NCI-H1436 treated with DMSO at 0.1 percent for 48 hours (cell line): ENCODE measurements at regions not wholly inside any gene's neighbourhood (a gene's known extent, or its start where the extent isn't known, plus 50 kb on each side); places are given as distances from the start of the nearest gene placed in this dataset.
"Not testable (repeated sequence)": the region's sequence is repeated elsewhere in the genome, so short reads cannot be mapped to it uniquely, and the experiment has no call there.

Experiments used
- DNase-seq: peaks from one replicate; lab custom pipeline; 2025; lab: John Stamatoyannopoulos, UW

- no peak for DNase-seq
Observed at GRCh38 chr1:200282497-200283122, 127.2 kb downstream of the ZNF281 start.

DNA sequence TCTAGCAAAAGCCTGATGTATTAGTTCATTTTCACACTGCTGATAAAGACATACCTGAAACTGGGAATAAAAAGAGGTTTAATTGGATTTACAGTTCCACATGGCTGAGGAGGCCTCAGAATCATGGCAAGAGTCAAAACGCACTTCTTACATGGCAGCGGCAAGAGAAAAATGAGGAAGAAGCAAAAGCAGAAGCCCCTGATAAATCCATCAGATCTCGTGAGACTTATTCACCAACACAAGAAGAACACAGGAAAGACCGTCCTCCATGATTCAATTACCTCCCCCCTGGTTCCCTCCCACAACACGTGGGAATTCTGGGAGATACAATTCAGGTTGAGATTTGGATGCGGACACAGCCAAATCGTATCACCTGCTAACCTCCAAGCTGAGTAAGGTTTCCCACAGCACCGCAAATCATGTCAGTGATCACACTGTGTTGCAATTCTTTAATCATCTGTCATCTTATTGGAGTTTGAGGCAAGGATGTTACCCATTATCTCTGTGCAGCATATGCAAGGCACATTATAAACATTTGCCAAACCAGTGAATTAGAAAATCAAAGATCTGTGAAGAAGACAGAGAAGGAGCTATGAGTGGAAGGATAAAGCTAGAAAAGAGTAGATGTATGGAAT is 128.5 kb downstream of the ZNF281 start:
- no peak for DNase-seq

GRCh38 chr1:200279810-200280411 is 129.9 kb downstream of the ZNF281 start:
- DNase-seq = no peak

DNA sequence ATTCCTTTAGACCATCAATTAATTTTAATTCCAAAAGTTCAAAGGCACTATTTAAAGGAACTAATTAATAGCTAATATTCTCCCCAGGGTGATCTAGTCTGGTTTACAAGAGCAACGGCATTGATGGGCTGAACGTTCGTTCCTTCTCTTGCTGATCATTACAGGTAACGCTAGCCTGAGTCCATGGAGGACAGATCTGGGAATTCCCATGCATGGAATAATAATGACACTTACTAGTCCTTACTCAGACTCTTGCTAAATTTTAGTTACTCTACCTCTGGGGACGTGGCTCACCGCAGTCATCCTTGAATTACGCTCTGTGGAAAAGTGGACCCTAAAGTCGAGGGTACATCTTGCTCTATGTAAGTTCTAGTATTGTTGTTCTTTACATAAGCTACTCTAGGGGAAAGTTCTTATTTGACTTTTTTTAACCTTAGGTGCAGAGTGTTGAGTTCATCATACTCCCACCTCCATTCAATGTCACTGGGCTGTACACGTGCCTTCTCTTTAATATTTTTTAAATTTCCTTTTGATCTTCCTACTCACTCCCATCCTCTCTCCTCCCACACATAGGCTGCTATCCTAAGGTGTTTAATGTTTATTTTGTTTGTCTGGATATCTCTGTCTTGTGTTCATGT is 133.9 kb downstream of the ZNF281 start:
- no peak for DNase-seq

DNA sequence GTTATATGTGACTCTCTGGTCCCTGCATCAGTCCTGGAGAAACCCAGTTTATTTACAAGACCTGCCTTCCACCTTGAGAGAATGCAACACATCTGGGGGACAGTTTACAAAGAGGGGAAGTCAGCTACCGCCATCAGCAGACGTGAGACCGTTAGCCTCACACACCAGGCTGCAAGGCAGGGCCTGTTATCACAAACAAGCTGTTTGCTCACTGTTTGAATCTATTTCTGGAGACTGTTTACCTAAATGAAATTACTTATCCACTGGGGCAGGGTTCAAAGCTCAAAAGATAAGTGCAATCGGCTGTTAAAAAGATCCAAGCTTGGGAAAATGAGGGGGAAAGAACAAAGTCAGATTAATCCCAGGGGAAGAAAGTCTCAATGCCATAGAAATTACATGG is 134.4 kb downstream of the ZNF281 start:
- DNase-seq = no peak

- DNase-seq = no peak
Observed at GRCh38 chr1:200274116-200274515, 135.7 kb downstream of the ZNF281 start.

DNA sequence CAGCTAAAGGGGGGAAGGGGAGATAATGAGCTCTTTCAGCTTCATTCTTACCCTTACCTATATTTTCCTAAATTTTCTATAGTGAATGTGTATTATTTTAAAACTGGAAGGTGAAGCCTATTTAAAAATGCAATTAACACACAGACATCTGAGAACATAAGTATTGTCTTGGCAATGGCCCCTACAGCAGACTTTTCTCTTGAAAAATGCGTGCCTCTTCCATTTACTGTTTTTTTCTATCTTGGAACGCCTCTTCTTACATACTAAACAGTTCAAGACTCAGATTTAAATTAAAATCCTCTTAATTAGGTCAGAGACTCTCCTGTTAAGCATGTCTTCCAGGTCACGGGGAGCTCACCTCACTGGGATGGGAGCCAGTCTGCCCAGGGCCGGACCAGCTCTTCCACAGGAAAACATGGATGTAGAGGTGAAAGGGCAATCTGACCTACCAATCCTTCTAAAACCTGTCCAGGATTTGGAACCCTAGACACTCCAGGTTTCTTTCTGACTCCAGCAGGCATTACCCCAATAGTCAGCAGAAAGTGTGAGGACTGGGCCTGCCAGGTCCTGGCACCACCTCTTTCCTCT is 137.3 kb downstream of the ZNF281 start:
- DNase-seq = no peak

DNA sequence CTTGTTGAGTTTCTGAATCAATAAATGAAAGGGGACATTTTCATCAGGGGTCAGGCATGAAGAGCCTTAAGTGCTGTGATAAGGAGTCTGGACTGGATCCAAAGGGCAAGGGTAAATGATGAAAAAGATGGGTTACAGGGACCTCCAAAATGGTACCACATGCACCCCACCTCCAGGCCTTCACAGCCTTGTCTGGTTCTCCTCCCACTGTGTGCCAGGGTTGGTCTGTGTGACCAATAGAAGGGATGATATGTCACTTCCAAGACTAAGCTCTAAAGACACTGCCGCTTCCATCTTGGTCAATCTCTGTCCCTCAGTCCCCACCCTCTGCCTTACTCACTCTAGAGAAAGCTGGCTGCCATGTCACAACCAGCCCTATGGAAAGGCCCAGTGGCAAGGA is 140.6 kb downstream of the ZNF281 start:
- no peak for DNase-seq

GRCh38 chr1:200267937-200268336 is 141.9 kb downstream of the ZNF281 start:
- no peak for DNase-seq

GRCh38 chr1:200267458-200267857 is 142.4 kb downstream of the ZNF281 start:
- DNase-seq = no peak

GRCh38 chr1:200266871-200267270 is 143.0 kb downstream of the ZNF281 start:
- no peak for DNase-seq

GRCh38 chr1:200265881-200266280 is 144.0 kb downstream of the ZNF281 start:
- no peak for DNase-seq

- no peak for DNase-seq
Observed at GRCh38 chr1:200265104-200265503, 144.7 kb downstream of the ZNF281 start.

- no peak for DNase-seq
Observed at GRCh38 chr1:200263203-200263602, 146.6 kb downstream of the ZNF281 start.

DNA sequence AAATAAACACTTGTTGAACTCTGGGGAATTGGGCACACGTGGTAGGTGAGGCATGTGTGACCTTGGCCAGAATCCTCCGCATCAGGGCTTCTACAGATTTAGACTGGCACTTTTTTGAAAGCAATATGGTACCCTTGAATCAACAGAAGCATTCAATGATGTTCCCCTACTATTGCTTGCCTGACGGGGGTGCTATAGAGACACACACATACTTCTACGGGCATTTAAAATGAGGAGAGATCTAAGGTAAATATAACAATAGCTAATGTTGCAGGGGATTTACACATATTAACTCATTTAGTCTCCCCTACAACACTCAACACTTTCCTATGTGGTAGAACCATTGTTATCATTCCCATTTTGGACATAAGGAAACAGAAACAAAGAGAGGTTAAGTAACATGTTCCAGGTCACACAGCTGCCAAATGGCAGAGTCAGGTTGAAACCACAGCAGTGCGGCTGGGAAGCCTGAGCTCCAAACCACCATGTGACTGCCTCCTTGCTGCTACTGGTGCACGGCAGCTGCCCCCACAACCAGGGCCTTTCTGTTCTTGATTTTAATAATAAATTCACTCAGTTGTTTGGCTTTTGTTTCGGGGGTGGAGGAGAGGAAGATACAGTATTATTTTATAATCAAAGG is 147.4 kb downstream of the ZNF281 start:
- DNase-seq = no peak

- DNase-seq = no peak
Observed at GRCh38 chr1:200260597-200261335, 149.1 kb downstream of the ZNF281 start.

GRCh38 chr1:200258447-200259375 is 151.1 kb downstream of the ZNF281 start:
- DNase-seq = no peak

DNA sequence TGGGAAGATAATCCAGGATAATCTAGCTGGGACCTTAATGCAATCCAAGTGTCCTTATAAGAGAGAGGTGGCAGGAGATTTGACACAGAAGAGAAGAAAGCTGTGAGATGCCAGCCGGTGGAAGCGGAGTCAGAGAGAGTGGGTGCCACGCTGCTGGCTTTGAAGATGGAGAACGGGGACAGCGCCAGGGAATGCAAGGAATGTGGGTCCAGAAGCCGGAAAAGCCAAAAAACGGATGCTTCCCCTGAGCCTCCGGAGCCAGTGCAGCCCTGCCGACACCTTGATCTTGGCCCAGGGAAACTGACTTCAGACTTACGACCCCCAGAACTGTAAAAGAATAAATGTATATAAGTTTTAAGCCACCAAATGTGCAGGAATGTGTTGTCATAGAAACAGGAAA is 152.6 kb downstream of the ZNF281 start:
- DNase-seq = no peak

GRCh38 chr1:200254602-200255001 is 155.2 kb downstream of the ZNF281 start:
- DNase-seq = not testable (repeated sequence)

DNA sequence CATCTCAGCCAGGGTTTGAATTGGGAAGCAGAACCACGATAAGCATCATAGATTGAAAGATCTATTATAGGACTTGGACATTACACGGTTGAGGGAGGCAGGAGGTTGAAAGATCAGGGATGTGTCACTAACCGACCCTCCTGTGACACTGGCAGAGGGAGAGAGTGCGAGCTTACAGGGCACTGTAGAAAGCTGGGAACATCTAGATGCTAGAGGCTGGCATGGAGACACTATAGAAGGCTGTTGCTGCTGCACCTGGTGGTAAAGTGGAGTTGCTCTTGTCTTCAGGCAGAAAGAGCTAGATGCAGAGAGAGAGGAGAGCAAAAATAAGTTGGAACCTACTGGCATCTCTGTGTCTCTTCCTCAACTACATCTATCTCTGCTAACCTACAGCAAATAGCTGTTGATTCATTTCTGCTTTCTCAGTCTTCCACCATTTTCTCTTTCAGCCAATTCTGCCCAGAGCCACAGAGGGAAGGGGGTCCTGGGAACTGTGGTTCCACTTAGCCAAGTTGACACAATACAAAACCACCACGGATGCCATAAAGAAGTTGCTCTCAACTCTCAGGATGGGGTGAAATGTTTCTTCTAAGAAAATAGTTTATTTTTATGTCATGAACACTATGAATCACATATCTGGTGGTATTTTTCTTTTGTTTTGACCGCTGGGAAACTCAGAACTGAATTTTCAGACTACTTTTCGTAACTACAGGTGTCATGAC is 155.9 kb downstream of the ZNF281 start:
- no peak for DNase-seq
